ENCODE measurements at regions not wholly inside any gene's neighbourhood (a gene's known extent, or its start where the extent isn't known, plus 50 kb on each side); places are given as distances from the start of the nearest gene placed in this dataset.
"Not testable (repeated sequence)": the region's sequence is repeated elsewhere in the genome, so short reads cannot be mapped to it uniquely, and the experiment has no call there.

DNA sequence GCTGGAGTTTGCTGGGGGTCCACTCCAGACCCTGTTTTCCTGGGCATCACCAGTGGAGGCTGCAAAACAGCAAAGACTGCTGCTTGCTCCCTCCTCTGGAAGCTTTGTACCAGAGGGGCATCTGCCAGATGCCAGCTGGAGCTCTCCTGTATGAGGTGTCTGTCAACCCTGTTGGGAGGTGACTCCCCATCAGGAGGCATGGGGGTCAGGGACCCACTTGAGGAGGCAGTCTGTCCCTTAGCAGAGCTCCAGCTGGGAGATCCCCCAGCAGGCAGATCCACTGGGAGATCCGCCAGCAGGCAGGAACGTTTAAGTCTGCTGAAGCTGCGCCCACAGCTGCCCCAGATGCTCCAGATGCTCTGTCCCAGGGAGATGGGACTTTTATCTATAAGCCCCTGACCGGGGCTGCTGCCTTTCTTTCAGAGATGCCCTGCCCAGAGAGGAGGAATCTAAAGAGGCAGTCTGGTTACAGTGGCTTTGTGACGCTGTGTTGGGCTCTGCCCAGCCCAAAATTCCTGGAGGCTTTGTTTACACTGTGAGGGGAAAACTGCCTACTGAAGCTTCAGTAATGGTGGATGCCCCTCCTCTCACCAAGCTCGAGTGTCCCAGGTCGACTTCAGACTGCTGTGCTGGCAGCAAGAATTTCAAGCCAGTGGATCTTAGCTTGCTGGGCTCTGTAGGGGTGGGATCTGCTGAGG lies 260.5 kb upstream of the SLC8A1 start:
- DNase-seq: not testable (repeated sequence)

DNA sequence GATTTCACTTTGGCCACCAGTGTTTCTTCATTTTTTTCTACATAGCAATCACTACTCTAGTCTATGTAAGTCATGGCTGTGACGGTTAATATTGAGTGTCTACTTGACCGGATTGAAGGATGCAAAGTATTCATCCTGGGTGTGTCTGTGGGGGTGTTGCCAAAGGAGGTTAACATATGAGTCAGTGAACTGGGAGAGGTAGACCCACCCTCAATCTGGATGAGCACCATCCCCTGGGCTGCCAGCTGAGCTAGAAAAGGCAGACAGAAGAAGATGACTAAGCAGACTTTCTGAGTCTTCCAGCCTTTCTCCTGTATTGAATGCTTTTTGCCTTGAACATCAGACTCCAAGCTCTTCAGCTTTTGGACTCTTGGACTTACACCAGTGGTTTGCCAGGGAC lies 265.0 kb upstream of the SLC8A1 start:
- no peak for DNase-seq

DNA sequence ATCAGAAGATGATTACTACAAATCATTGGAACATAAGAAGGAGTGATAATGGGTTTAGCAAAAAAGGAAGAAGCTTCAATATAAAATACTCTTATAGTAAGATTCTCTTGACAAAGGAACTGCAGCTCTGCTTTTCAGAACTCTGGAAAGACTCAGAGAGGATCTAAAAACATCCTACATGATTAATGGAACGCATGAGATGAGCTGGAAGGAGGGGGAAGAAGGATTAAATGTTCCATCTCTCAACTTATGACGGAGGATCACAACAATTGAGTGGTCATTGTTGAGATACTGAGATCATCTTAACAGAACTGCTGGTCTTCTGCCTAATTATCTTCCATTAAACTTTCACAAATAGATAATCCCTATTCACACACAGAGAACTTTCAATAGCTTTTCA lies 267.5 kb upstream of the SLC8A1 start:
- DNase-seq: no peak

DNA sequence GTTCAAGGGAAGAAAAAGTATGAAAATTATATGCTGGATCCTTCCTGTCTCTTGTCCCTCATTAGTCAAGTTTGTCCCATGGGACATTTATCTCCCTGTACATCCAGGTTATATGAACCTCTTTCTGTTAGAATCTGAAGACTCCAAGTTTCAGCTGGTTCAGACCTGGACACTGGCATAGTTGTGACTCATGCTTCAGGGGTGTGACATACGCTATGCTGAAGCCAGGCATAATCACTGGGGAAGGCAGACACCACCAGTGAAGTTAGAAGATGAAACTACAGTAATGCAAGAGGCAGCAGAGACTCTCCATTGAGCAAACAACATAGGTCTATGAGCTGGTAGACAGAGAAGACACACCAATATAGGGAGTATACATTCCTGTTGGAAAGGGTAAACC lies 269.7 kb upstream of the SLC8A1 start:
- DNase-seq: no peak

DNA sequence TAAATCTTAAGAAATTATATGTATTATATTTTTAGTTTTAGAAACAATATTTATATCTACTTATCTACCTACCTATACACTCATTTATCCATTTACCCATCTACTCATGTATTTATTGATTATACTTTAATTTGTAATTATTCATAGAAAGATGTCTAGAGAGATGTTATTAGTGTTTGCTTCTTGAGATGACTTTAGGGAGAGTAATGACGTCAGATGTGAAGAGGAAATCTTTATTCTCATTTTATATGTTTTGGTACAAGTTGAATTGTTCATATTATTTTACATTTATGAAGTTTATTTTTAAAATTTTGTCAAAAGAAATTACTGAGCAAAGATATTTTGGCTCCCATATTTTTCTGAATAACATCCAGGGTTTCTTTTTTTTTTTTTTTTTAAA lies 271.3 kb upstream of the SLC8A1 start:
- DNase-seq: no peak

DNA sequence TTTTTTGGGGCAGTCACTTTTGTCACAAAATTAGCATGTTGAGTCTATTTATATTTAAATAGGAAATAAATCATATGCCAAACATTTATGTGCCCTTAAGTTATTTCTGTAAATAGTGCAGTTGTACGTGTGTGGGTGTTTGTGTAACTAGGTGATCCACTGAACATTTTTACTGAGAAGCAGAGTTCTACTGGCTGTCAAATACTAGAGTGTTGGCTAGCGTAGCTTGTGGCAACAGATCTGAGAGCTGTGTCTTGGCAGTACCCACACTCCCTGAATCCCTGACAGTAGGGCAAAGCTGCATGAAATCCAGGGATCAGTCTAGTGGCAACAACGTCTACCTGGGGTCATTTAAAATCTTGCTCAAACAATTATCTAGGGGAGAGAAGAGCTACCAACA lies 273.1 kb upstream of the SLC8A1 start:
- DNase-seq: no peak

DNA sequence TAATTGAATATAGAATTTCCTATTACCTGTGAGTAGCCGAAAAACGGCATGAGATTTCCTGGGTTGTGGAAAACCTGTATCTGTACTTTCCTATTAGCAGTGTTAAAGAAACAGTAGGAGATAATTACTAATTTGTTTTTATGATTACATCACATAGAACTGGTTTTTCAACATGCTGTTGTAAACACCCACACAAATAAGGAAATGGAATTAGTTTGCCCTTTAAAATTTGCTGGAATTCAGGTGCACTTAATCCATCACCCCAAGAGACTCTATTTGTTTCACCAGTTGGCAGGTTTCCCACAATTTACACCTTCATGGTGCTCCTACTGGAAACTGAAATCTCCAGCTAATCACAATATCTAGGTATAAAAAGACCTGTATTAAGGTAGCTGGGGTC lies 274.1 kb upstream of the SLC8A1 start:
- peak; percentile 6 for DNase-seq

DNA sequence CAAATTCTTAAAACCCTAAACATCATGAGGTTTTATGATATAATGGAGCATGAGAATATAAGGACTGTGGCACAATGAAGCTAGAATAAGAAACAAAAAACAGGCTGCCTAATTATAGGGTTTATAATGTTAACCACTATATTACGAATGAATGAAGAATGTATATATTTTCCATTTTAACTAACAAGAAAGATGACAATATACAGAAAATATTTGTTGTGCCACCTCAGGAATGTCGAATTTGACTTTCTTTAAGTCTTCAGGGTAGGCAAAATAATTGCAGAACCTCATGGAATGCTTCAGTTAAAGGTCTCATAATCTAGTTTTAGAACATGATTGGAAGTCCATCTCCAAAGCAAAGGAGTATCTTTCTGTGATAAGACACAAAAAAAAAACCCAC lies 282.9 kb upstream of the SLC8A1 start:
- no peak for DNase-seq

DNA sequence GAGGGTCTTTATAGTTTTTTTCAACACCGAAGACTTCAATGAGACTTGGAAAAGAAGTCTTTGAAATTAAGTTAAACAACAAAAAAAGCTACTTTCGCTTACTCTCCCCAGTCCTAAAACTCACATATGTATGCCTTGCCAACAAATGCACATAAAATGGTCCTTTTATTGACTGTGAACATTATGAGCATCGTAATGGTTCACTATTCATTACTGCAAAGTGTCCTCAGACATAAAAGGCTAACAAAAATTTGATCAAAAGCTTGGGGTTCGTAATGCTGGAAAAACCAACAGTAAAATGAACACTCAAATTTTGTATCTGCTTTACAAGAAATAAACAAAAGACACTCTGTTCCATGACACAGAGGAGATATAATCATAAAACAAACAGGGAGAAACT lies 285.3 kb upstream of the SLC8A1 start:
- DNase-seq: no peak

DNA sequence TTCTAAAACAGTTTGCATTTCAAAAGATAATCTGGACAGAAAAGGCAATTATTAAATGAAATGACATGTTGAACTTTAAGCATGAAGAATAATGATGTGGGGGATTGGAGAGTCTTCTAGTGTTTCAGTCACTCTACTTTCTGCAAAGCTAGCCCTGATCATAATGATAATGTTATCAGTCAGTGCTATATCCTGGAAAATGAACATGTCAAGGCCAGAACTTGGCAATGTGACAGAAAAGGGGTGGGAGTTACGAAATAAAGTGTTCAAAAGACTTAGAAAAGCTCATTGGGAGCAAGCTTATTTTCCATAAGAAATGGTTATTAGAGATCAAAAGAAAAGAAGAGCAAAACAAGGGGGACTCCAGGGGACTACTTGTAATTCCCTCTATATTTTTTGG lies 288.5 kb upstream of the SLC8A1 start:
- DNase-seq: no peak

DNA sequence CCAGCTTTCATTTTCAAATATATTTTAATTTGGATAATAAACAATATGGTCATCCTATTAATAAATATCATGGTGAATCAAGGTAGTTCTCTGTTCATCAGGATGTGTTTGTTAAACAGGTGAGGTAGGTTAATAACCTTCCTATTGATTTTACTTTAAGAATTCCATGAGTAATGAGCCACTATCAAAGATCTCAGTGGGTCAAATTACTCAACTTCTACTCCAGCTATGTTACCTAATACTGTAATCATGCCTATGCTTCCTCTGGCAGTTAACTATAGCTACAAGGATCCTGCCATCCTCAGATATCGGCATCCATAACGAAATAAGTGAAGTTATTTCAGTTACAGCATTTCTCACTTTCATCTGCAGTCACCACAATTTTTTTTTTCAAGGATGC lies 289.6 kb upstream of the SLC8A1 start:
- DNase-seq: no peak

DNA sequence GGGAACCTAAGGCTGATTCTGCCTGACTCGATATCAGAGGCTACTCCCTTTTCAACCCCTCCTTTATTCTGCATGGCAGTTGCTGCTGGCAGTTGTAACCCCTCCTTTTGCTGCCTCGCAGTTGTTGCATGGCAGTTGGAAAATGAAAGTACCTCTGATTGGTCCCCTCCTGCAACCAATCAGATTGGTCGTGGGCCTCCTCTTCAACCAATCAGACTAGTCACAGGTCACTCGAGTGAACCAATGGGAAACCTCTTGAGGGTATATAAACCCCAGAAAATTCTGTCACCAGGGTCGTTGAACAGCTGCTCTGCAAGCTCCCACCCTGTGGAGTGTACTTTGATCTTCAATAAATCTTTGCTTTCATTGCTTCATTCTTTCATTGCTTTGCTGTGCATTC lies 294.3 kb upstream of the SLC8A1 start:
- DNase-seq: no peak

DNA sequence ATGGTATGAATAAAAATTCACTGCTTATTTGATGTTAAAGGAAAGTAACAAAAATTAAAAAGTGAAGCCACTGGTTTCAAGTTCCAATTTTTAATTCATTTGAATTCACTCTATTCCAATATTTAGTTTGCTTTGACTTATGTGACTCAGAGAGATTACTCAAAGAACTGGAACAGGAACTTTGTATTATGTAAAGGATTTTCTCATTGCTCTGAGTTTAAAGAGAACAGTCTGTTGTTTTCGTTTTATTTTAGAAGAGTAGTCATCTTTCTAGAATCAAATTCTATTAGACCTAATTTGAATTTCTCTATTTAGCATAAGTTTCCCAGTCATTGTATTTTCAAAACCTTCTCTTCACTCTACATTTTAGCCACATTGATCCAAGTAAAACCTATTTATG lies 300.1 kb upstream of the SLC8A1 start:
- no peak for DNase-seq

DNA sequence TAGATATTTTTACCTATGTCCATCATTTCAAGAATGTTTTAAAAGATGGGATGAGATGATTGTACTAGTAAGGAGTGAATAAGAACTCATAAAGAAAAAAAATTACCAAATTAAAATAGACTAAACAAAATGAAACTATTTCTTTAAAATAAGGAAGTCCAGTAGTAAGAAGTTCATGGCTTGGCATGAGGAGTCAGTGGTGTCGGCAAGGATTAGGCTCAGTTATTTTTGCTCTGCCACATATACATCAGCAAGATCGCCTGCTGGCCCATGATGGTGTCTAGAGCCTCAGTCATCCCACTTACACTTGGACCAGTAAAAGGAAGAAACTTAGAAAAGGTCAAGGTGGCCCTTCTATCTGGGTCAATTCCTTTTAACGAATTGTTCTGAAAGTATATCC lies 300.9 kb upstream of the SLC8A1 start:
- DNase-seq: no peak

DNA sequence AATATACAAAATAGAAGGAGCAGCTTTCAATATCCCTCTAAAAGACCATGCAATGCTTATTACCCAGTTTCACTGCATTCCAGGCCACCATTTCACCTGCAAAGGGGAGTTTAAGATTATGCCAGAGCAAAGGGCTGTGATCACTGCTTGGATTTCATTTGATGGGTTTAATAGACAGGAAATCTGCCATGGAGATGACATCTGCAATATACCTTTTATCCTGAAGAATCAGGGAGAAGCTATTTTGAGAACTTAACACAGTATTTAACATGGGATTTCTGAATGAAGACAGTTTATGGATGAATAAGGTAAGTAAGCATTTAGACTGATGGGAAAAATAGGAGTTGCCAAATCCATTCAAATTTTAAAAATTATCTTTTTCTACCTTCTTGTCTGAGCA lies 303.0 kb upstream of the SLC8A1 start:
- DNase-seq: no peak

DNA sequence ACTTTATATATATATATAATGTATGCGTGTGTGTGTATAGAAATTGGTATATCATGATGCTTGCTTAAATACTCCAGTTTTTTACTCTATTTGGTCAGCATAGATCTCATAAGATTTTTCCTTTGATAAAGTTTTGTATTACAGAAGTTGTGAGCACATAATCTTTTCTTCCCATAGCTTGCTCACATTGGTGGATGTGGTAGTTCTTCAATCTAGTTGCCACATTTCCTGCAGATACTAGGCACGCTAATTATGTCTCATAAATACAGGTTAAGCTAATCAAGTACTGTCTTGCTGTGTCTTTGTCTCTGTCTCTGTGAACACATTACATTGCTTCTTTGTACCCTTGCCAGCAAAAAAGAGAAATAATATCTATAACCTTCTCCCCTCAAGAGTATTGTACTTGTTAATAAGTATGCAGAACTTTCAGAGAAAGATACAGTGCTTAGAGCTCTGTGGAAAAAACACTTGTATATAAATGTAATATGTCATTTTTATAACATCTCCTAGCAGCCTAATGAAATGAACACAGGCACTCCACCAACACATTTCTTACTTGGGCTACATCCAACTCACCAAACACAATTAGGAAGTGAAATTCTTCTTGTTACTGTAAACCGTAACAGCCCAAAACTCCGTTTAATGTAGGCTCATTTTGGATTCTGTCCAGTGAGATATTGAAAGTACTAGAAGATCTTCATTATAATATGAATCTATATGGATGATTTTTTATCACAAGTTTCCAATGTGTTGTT lies 306.7 kb upstream of the SLC8A1 start:
- no peak for DNase-seq

DNA sequence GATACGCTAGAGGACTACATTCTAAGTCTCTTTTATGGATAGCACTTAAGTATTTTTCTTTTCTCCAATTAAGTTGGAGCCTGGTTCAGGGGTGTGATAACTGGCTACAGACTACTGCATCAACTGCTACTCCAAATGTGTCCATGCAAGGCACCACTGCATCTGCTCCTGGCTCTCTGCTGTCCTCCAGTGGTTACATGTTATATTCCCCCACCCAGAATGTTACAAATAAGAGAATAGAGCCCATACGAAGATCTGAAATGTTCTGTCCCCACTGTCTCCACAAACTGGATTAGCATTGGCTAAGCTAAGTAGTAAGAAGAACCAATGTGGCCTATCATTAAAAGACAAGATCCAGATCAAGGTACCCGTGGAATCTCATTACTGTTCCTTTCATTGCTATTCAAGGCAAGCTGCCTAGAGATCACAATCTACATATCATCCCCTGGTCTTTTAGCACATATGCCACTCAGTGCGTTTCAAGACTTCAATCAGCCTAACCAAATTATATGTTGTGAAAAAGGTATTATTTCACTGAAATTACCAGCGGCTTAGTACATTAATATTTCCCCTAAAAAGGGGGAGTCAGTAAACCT lies 308.3 kb upstream of the SLC8A1 start:
- DNase-seq: peak; percentile 52

DNA sequence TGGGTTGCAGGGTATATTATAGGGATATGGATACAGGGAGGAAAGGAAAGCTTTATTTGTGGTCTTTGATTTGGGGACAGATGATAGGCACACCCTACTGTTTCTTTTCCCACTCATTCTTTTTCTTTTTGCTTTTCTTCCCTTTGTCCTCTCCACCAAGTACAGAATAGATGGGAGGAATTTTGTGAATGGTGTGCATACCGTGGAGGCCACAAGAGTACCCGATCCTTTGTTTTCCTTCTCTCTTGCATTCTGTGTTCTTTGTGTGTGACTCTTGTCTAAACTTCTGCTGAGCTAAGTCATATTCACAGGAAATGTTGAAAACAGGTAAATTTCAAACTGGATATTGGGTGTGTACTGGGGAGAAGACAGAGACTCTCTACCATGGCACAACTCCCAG lies 321.4 kb upstream of the SLC8A1 start:
- no peak for DNase-seq

DNA sequence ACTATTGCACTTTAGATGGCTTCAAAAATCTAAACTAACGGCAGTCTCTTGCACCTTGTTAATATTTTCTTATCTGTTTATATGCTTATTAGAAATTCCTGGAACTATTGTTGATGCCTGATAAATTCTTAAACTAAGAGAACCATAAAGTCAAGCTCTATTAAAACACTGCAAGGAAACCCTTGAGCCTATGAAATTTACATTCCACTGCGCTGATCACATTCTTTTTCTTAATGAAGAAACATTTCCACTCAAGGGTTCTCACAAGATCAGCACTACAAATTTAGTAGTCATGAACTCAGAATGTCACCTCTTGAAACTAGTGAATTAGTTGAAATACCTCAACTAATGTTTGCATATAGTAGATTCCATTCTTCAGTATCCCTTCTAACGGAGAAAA lies 331.8 kb upstream of the SLC8A1 start:
- DNase-seq: no peak

DNA sequence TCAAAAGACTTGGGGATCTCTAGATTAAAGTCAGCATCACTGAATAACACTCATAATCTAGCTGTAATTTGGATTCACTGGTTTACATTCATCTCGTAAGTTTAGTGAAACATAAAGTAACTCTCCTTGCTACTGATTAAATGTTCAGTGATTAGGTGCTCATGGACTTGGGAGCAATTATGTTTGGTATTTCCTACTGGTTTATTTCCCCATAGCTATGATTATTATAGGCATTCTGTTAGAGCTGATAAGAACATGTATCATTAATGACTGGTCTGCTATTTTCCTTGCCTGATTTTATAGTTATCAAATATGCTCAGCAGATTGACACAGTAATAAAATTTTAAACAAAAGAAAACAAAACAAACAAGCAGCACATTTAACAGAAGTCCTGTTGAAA lies 334.7 kb upstream of the SLC8A1 start:
- DNase-seq: no peak

DNA sequence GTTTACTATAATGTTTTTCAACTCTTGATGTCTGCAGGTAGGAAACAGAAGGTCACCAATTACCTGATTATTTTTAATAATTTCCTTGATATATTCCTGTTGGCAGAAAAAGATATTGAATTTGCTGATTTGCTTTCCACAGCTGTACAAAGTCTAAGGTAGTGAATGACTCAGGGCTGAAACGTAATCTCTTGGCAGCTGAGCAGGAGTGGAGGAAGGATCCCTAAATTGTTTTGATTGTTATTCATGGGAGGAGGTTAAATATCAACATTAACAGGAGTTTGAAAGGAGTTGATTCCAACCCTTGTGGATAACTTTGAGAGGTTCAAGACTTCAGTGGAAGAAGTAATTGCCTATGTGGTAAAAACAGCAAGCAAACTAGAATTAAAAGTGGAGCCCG lies 345.2 kb upstream of the SLC8A1 start:
- no peak for DNase-seq

DNA sequence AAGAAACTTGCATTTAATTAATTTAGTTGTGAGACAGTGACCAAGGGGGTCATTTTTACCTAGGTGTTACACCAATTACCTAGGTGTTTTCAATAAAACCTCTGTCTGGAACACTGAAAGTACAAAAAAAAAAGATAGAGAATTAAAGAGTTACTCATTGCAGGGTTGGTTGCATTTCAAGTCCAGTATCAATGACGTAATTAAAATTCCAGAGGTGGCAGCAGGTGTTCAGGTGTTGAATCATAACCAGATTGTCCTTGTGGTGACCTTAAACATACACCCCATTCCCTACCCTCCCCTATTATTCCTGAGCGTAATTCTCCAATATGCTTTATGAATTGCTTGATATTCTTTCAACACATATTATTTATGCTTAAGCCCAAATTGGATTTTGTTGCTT lies 352.0 kb upstream of the SLC8A1 start:
- DNase-seq: no peak

DNA sequence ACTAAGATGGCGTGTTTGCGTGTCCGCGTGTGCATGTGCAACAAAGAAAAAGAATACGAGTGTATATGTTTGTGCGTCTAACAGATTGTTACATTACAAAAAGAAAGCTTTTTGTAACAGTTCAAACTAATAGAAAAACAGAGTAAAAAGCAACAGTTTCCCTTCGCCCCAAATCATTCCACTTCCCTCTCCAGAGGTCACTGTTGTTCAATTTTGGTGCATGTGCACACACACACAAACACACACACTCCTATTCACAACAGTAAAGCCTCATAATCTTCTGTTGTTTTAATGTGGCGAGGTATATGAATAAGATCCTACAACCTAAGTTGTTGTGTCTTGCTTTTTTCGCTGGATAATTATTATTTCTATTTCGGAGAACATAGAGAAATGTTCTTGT lies 357.3 kb upstream of the SLC8A1 start:
- DNase-seq: no peak

DNA sequence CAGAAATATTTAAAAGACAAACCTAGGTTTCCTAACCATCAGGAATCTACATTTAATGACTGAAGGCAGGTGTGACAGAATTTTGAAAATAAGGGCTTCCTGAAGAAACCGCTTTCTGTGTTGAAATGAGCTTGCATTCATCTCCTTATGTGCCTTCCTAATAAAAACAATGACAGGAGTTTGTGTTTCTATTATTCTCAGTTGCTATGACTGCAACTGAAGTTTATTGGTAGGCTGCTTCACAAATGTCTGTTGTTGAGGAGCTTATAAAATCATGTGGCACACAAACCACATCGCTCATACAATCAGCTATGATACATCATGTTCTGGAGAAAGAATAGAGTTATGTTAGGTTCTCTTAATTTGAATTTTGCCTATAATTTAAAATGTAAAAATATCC lies 362.7 kb upstream of the SLC8A1 start:
- DNase-seq: no peak

DNA sequence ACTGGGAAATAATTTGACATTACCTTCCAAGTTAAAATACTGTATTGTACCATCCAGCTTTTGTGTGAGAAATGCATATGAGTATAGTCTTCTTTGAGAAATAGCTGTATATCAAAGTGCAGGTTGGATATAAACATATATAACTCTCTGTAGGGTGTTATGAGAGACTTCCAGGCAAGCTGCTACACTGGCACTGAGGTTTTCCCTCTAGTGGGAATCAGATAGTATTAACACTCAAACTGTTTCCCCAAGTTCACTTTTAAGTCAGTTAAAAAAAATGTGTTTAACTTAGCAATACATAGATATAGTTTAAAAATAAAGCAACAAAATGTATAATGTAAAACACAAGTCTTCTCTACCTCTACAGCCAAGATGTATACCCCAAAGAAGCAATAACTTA lies 368.4 kb upstream of the SLC8A1 start:
- no peak for DNase-seq
